Endodermal cell (in vitro differentiated cells): ENCODE measurements at regions not wholly inside any gene's neighbourhood (a gene's known extent, or its start where the extent isn't known, plus 50 kb on each side); places are given as distances from the start of the nearest gene placed in this dataset.

Experiments
- DNase-seq: peaks from one replicate; pipeline ENCODE4 v3.0.0-alpha.2; 2017
- H3K27ac ChIP-seq: 2 replicates; pipeline ENCODE4 v1.5.1; 2013; ENCODE audit warnings: mild to moderate bottlenecking, low read depth, low read length, moderate library complexity
- H3K27me3 ChIP-seq: 2 replicates; pipeline ENCODE4 v1.6.1; 2013; ENCODE audit warnings: mild to moderate bottlenecking, low read length, moderate library complexity; ENCODE audit not compliant: insufficient read depth, control insufficient read depth, poor library complexity, severe bottlenecking
- H3K36me3 ChIP-seq: 2 replicates; pipeline ENCODE4 v1.7.0; 2013; ENCODE audit warnings: mild to moderate bottlenecking, low read length, moderate library complexity; ENCODE audit not compliant: control insufficient read depth, insufficient read depth
- H3K4me1 ChIP-seq: one replicate; pipeline ENCODE4 v1.7.0; 2013; ENCODE audit warnings: low read length; ENCODE audit not compliant: control insufficient read depth, insufficient read depth
- H3K4me3 ChIP-seq: 2 replicates; pipeline ENCODE4 v1.5.1; 2013; ENCODE audit warnings: mild to moderate bottlenecking, low read length, moderate library complexity
- H3K9ac ChIP-seq: 2 replicates; pipeline ENCODE4 v1.6.1; 2013; ENCODE audit warnings: mild to moderate bottlenecking, low read length, moderate library complexity; ENCODE audit not compliant: poor library complexity, severe bottlenecking; ENCODE audit errors: extremely low read depth
- H3K9me3 ChIP-seq: 2 replicates; pipeline ENCODE4 v1.6.1; 2013; ENCODE audit warnings: mild to moderate bottlenecking, low read length, moderate library complexity; ENCODE audit not compliant: control insufficient read depth
- H3K27ac Mint-ChIP-seq: 2 replicates; pipeline ENCODE4 v1.8.0; 2020; ENCODE audit warnings: mixed read lengths
- H3K27me3 Mint-ChIP-seq: 2 replicates; pipeline ENCODE4 v1.8.0; 2021; ENCODE audit warnings: mild to moderate bottlenecking, mixed read lengths; ENCODE audit not compliant: insufficient read depth
- H3K36me3 Mint-ChIP-seq: 2 replicates; pipeline ENCODE4 v1.8.0; 2020; ENCODE audit warnings: low read depth, mixed read lengths
- H3K4me1 Mint-ChIP-seq: 2 replicates; pipeline ENCODE4 v1.8.0; 2020; ENCODE audit warnings: mixed read lengths
- H3K4me3 Mint-ChIP-seq: 2 replicates; pipeline ENCODE4 v1.8.0; 2020; ENCODE audit warnings: mild to moderate bottlenecking, moderate library complexity, mixed read lengths
- H3K9me3 Mint-ChIP-seq: 2 replicates; pipeline ENCODE4 v1.8.0; 2020; ENCODE audit warnings: mild to moderate bottlenecking, mixed read lengths
- WGBS, 2 experiments: methylation state at CpG; one replicate each; pipeline versions ENCODE4 v1.1.5 to v1.1.7; 2013; ENCODE audit warnings: missing lambda C conversion rate in 2 of 2, mixed read lengths in 1 of 2; ENCODE audit not compliant: insufficient coverage in 1 of 2, insufficient read length in 1 of 2; 5-methylcytosine and 5-hydroxymethylcytosine counted together
- TF ChIP-seq, protein P1 (sequence below): fragments of 200-600 bp; sonication (generic); conservative IDR thresholded peaks from 2 replicates; pipeline ENCODE4 v1.5.0; 2021; ENCODE audit warnings: antibody characterized with exemption, mild to moderate bottlenecking

DNA sequence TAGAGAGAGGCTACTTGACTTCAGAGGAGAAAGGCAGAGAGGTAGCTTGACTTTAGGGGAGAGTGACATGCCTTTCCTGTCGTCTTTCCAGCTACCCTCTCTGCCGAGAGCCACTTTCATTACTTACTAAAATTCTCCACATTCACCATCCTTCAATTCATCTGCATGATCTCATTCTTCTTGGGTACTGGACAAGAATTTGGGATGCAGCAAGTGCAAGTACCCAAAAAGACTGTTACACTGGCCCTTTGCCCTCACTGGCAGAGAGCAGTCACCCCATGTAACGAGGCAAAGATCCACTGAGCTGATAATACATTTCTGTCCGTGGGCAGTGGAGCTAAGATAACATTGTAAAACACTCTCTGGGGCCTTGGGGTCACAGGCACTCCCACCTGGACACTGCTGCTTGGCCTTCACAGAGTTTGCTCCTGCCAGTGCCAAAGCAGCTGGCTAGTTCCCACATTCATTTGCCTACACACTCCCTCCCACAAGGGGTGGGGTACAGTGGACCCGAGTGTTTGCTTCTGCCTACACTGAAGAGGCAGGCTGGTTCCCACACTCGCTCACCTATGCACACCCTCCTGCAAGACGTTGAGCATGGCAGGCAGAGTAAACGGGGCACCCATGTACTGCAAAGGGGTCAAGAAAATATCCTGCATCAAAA is 1276.9 kb upstream of the PCDH9 start:
- TF ChIP-seq, protein P1, sequence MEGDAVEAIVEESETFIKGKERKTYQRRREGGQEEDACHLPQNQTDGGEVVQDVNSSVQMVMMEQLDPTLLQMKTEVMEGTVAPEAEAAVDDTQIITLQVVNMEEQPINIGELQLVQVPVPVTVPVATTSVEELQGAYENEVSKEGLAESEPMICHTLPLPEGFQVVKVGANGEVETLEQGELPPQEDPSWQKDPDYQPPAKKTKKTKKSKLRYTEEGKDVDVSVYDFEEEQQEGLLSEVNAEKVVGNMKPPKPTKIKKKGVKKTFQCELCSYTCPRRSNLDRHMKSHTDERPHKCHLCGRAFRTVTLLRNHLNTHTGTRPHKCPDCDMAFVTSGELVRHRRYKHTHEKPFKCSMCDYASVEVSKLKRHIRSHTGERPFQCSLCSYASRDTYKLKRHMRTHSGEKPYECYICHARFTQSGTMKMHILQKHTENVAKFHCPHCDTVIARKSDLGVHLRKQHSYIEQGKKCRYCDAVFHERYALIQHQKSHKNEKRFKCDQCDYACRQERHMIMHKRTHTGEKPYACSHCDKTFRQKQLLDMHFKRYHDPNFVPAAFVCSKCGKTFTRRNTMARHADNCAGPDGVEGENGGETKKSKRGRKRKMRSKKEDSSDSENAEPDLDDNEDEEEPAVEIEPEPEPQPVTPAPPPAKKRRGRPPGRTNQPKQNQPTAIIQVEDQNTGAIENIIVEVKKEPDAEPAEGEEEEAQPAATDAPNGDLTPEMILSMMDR = no peak
- no peak for DNase-seq
- no peaks in the 10 kb centered on the region for H3K36me3 Mint-ChIP-seq
- no peak overlapping the region for H3K4me3 Mint-ChIP-seq
- no peak overlapping the region for H3K9ac ChIP-seq
- no peaks in the 10 kb centered on the region for H3K4me1 Mint-ChIP-seq
- H3K27me3 ChIP-seq = no peaks in the 10 kb centered on the region
- no peaks in the 10 kb centered on the region for H3K9me3 ChIP-seq
- no peak overlapping the region for H3K27ac ChIP-seq
- H3K27me3 Mint-ChIP-seq = no peaks in the 10 kb centered on the region
- no peak overlapping the region for H3K4me3 ChIP-seq
- H3K36me3 ChIP-seq = no peaks in the 10 kb centered on the region
- H3K27ac Mint-ChIP-seq = no peak overlapping the region
- no peaks in the 10 kb centered on the region for H3K9me3 Mint-ChIP-seq
- 91 to 100% methylated on average over 4 to 8 of the region's 8 CpGs for WGBS, 2 experiments
- H3K4me1 ChIP-seq = no peaks in the 10 kb centered on the region

DNA sequence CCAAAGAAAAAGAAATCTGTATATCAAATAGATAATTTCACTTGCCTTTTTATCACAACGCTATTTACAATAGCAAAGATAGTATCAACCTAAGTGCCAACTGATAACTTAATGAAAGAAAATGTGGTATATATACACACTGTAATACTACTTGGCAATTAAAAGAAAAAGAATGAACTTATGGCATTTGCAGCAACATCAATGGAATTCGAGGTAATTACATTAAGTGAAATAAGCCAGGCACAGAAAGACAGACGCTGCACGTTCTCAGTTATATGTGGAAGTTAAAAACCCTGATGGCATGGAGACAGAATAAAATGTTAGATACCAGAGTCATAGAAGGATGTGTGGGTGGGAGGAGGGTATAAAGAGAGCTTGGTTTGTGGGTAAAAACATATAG is 1260.5 kb upstream of the PCDH9 start:
- DNase-seq = no peak
- H3K36me3 ChIP-seq = no peaks in the 10 kb centered on the region
- Mint-ChIP-seq H3K4me3 (no peak overlapping the region), H3K9me3 (no peaks in the 10 kb centered on the region), H3K27me3 (no peaks in the 10 kb centered on the region), H3K4me1 (no peaks in the 10 kb centered on the region), H3K36me3 (no peaks in the 10 kb centered on the region), H3K27ac (no peak overlapping the region)
- H3K27ac ChIP-seq = no peak overlapping the region
- no peaks in the 10 kb centered on the region for H3K9me3 ChIP-seq
- 83 to 95% methylated on average over 3 of the region's 4 CpGs for WGBS, 2 experiments
- H3K9ac ChIP-seq = no peak overlapping the region
- H3K27me3 ChIP-seq = no peaks in the 10 kb centered on the region
- TF ChIP-seq, protein P1 = no peak
- H3K4me3 ChIP-seq = no peak overlapping the region
- H3K4me1 ChIP-seq = no peaks in the 10 kb centered on the region

DNA sequence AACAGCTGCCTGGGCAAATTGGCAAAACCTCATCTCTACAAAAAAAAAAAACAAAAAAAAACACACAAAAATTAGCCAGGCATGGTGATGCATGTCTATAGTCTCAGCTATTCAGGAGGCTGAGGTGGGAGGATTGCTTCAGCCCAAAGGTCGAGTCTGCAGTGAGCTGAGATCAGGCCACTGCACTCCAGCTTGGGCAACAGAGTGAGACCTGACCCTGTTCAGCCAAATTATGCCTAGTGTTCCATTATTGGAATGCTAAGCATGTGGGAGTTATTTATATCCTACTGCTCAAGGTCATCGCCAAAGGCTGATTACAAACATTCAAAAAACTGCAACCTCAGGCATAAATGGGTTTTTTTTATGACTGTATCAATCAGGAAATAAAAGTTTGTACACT is 1251.0 kb upstream of the PCDH9 start:
- no peaks in the 10 kb centered on the region for H3K27me3 Mint-ChIP-seq
- no peak overlapping the region for H3K4me3 Mint-ChIP-seq
- Histone ChIP-seq H3K9ac (no peak overlapping the region), H3K27ac (no peak overlapping the region), H3K36me3 (no peaks in the 10 kb centered on the region), H3K4me1 (no peaks in the 10 kb centered on the region), H3K9me3 (no peaks in the 10 kb centered on the region), H3K27me3 (no peaks in the 10 kb centered on the region), H3K4me3 (no peak overlapping the region)
- no peaks in the 10 kb centered on the region for H3K9me3 Mint-ChIP-seq
- H3K4me1 Mint-ChIP-seq = no peaks in the 10 kb centered on the region
- H3K27ac Mint-ChIP-seq = no peak overlapping the region
- no peaks in the 10 kb centered on the region for H3K36me3 Mint-ChIP-seq
- whole genome bisulfite sequencing, 2 experiments = 86 to 87% methylated on average over 2 of the region's 2 CpGs
- TF ChIP-seq, protein P1 = no peak
- no peak for DNase-seq
